KBM-7 (cell line): ENCODE measurements at regions not wholly inside any gene's neighbourhood (a gene's known extent, or its start where the extent isn't known, plus 50 kb on each side); places are given as distances from the start of the nearest gene placed in this dataset.

ENCODE experiments used
- DNase-seq: peaks from one replicate; pipeline ENCODE4 v3.0.0-alpha.2; 2015
- in situ Hi-C: fragments of 300-500 bp; cut with MboI; formaldehyde crosslinking; loops from 2 replicates; pipeline ENCODE4 v1.14.3; 2020; ENCODE audit warnings: low sequenced_read_pairs, low pct_unique_long_range_greater_than_20kb, mixed read lengths

- in situ Hi-C loops = no loop called here
- DNase-seq = no peak
Observed at GRCh38 chr9:129411501-129412175, 209.3 kb downstream of the C9orf50 start.

GRCh38 chr9:129410226-129410625 is 210.7 kb downstream of the C9orf50 start:
- in situ Hi-C loops = no loop called here
- no peak for DNase-seq

- in situ Hi-C loops = no loop called here
- no peak for DNase-seq
Observed at GRCh38 chr9:129408535-129409215, 212.2 kb downstream of the C9orf50 start.

GRCh38 chr9:129407905-129408452 is 212.9 kb downstream of the C9orf50 start:
- in situ Hi-C loops = no loop called here
- no peak for DNase-seq

GRCh38 chr9:129406278-129407225 is 214.3 kb downstream of the C9orf50 start:
- in situ Hi-C loops = no loop called here
- DNase-seq = peak; percentile 92

- DNase-seq = no peak
- in situ Hi-C loops = no loop called here
Observed at GRCh38 chr9:129405827-129406213, 215.1 kb downstream of the C9orf50 start.

- in situ Hi-C loops = no loop called here
Observed at GRCh38 chr9:129405089-129405826, 215.6 kb downstream of the C9orf50 start.

GRCh38 chr9:129404621-129405020 is 216.3 kb downstream of the C9orf50 start:
- in situ Hi-C loops = no loop called here
- DNase-seq = no peak

More at GRCh38 chr9:129405089-129405826, 215.6 kb downstream of the C9orf50 start:
- no peak for DNase-seq

- in situ Hi-C loops = no loop called here
Observed at GRCh38 chr9:129403779-129404620, 216.9 kb downstream of the C9orf50 start.

GRCh38 chr9:129402931-129403778 is 217.7 kb downstream of the C9orf50 start:
- no peak for DNase-seq
- in situ Hi-C loops = no loop called here

More at GRCh38 chr9:129403779-129404620, 216.9 kb downstream of the C9orf50 start:
- no peak for DNase-seq

- peak; percentile 43 for DNase-seq
- in situ Hi-C loops = no loop called here
Observed at GRCh38 chr9:129402371-129402739, 218.5 kb downstream of the C9orf50 start.

- in situ Hi-C loops = no loop called here
- DNase-seq = no peak
Observed at GRCh38 chr9:129401623-129402370, 219.1 kb downstream of the C9orf50 start.

- no peak for DNase-seq
- in situ Hi-C loops = no loop called here
Observed at GRCh38 chr9:129400971-129401622, 219.8 kb downstream of the C9orf50 start.

- in situ Hi-C loops = no loop called here
- no peak for DNase-seq
Observed at GRCh38 chr9:129400001-129400970, 220.6 kb downstream of the C9orf50 start.

- in situ Hi-C loops = no loop called here
- DNase-seq = no peak
Observed at GRCh38 chr9:129399634-129399990, 221.3 kb downstream of the C9orf50 start.
